Skin of body (tissue), 1 donor: ENCODE measurements at regions not wholly inside any gene's neighbourhood (a gene's known extent, or its start where the extent isn't known, plus 50 kb on each side); places are given as distances from the start of the nearest gene placed in this dataset.

Source experiments
- DNase-seq: peaks from one replicate; lab custom pipeline; 2025; lab: John Stamatoyannopoulos, UW

GRCh38 chr11:70842256-70842655 is 410.1 kb downstream of the SHANK2 start:
- no peak for DNase-seq

- no peak for DNase-seq
Observed at GRCh38 chr11:70842701-70843100, 409.7 kb downstream of the SHANK2 start.

GRCh38 chr11:70843906-70844305 is 408.5 kb downstream of the SHANK2 start:
- DNase-seq: no peak

GRCh38 chr11:70844387-70844786 is 408.0 kb downstream of the SHANK2 start:
- DNase-seq: no peak

- no peak for DNase-seq
Observed at GRCh38 chr11:70845591-70846041, 406.8 kb downstream of the SHANK2 start.

GRCh38 chr11:70846781-70847655 is 405.4 kb downstream of the SHANK2 start:
- no peak for DNase-seq

- no peak for DNase-seq
Observed at GRCh38 chr11:70848243-70848750, 404.1 kb downstream of the SHANK2 start.

- no peak for DNase-seq
Observed at GRCh38 chr11:70849031-70849430, 403.3 kb downstream of the SHANK2 start.

GRCh38 chr11:70851308-70851707 is 401.1 kb downstream of the SHANK2 start:
- no peak for DNase-seq

GRCh38 chr11:70851907-70852306 is 400.5 kb downstream of the SHANK2 start:
- DNase-seq: no peak

GRCh38 chr11:70853068-70853769 is 399.2 kb downstream of the SHANK2 start:
- DNase-seq: no peak

- no peak for DNase-seq
Observed at GRCh38 chr11:70853770-70854108, 398.6 kb downstream of the SHANK2 start.

- no peak for DNase-seq
Observed at GRCh38 chr11:70854201-70854600, 398.2 kb downstream of the SHANK2 start.

GRCh38 chr11:70854901-70855556 is 397.3 kb downstream of the SHANK2 start:
- DNase-seq: no peak

GRCh38 chr11:70857894-70858293 is 394.5 kb downstream of the SHANK2 start:
- DNase-seq: no peak

- no peak for DNase-seq
Observed at GRCh38 chr11:70859180-70859579, 393.2 kb downstream of the SHANK2 start.

GRCh38 chr11:70860888-70861287 is 391.5 kb downstream of the SHANK2 start:
- no peak for DNase-seq

GRCh38 chr11:70861559-70861958 is 390.8 kb downstream of the SHANK2 start:
- no peak for DNase-seq

GRCh38 chr11:70862093-70862492 is 390.3 kb downstream of the SHANK2 start:
- no peak for DNase-seq

- no peak for DNase-seq
Observed at GRCh38 chr11:70863186-70863585, 389.2 kb downstream of the SHANK2 start.

- no peak for DNase-seq
Observed at GRCh38 chr11:70863993-70864392, 388.4 kb downstream of the SHANK2 start.

- DNase-seq: no peak
Observed at GRCh38 chr11:70865356-70865755, 387.0 kb downstream of the SHANK2 start.
